ENCODE measurements at regions not wholly inside any gene's neighbourhood (a gene's known extent, or its start where the extent isn't known, plus 50 kb on each side); places are given as distances from the start of the nearest gene placed in this dataset.
A peak's percentile ranks its signal among the peaks of the same experiment; 100 is the strongest.

DNA sequence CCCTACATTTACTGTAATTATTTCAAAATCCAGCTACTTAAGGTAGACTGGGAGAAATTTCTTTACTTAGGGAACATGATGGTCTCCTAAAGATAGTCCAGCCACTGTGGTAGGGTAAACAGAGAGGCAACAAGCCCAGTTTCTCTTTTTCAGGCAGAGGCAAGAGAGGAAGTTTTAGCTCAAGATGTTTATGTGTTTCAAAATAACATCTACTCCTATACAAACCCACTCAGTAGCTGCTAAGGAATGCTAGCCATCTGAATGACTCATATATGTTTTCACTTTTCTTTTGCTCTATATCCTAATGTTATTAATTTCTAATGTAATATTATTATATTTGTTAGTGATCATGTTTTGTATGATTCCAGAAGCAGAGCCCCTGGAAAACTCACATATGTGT is 856.6 kb downstream of the PLA2G4A start:
- no peak for DNase-seq (ENCODE audit: insufficient read length, low spot score, missing footprints)
- Histone ChIP-seq H3K27ac (ENCODE audit: low read depth, low read length) (no peak overlapping the region), H3K27me3 (ENCODE audit: insufficient read depth, low read length) (no peaks in the 10 kb centered on the region), H2AFZ (ENCODE audit: low read length) (no peak overlapping the region), H3K4me3 (ENCODE audit: insufficient read depth, low read length) (no peak overlapping the region), H3K79me2 (ENCODE audit: insufficient read depth, low read length) (no peaks in the 10 kb centered on the region), H3K4me2 (ENCODE audit: insufficient read depth, low read length) (peak overlapping the region; percentile 9), H3K4me1 (ENCODE audit: insufficient read depth, low read length) (peaks cover 4% of the 10 kb centered on the region), H3K36me3 (ENCODE audit: insufficient read depth, low read length) (no peaks in the 10 kb centered on the region), H3K9me3 (ENCODE audit: low read depth, low read length) (no peaks in the 10 kb centered on the region), H4K20me1 (ENCODE audit: insufficient read depth, low read length) (no peaks in the 10 kb centered on the region)
- no peak for TF ChIP-seq CTCF (IDR thresholded peaks at IDR 0.05; ENCODE audit: extremely low read depth, low read depth, low read length)

DNA sequence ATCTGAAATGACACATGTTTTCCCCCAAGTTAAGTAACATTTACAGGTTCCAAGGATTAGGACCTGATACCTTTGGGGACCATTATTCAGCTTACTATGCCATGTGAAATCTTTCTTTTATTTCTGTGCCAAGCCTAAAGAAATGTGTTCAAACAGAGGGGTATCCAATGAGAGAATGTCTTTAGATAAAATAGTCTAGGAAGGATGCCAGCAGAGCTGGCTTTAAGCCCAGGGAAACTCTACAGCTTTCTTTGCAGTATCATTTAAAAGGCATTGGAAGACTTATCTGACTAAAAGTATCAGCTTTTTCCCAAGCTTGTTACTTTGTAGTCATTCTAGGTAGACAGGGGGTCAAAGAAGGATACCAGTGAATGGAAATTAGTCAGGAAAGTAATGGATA is 860.4 kb downstream of the PLA2G4A start:
- Histone ChIP-seq H3K27me3 (ENCODE audit: insufficient read depth, low read length) (no peaks in the 10 kb centered on the region), H4K20me1 (ENCODE audit: insufficient read depth, low read length) (no peaks in the 10 kb centered on the region), H3K27ac (ENCODE audit: low read depth, low read length) (no peak overlapping the region), H3K36me3 (ENCODE audit: insufficient read depth, low read length) (no peaks in the 10 kb centered on the region), H3K9me3 (ENCODE audit: low read depth, low read length) (no peaks in the 10 kb centered on the region), H2AFZ (ENCODE audit: low read length) (no peak overlapping the region), H3K79me2 (ENCODE audit: insufficient read depth, low read length) (no peaks in the 10 kb centered on the region), H3K4me2 (ENCODE audit: insufficient read depth, low read length) (no peak overlapping the region), H3K4me1 (ENCODE audit: insufficient read depth, low read length) (peaks cover 18% of the 10 kb centered on the region), H3K4me3 (ENCODE audit: insufficient read depth, low read length) (no peak overlapping the region)
- no peak for TF ChIP-seq CTCF (IDR thresholded peaks at IDR 0.05; ENCODE audit: extremely low read depth, low read depth, low read length)
- DNase-seq (ENCODE audit: insufficient read length, low spot score, missing footprints): no peak

GRCh38 chr1:187691439-187691838 is 862.7 kb downstream of the PLA2G4A start:
- Histone ChIP-seq H3K27me3 (ENCODE audit: insufficient read depth, low read length) (no peaks in the 10 kb centered on the region), H2AFZ (ENCODE audit: low read length) (no peak overlapping the region), H4K20me1 (ENCODE audit: insufficient read depth, low read length) (no peaks in the 10 kb centered on the region), H3K27ac (ENCODE audit: low read depth, low read length) (no peak overlapping the region), H3K79me2 (ENCODE audit: insufficient read depth, low read length) (no peaks in the 10 kb centered on the region), H3K36me3 (ENCODE audit: insufficient read depth, low read length) (no peaks in the 10 kb centered on the region), H3K4me3 (ENCODE audit: insufficient read depth, low read length) (no peak overlapping the region), H3K9me3 (ENCODE audit: low read depth, low read length) (no peaks in the 10 kb centered on the region), H3K4me2 (ENCODE audit: insufficient read depth, low read length) (no peak overlapping the region), H3K4me1 (ENCODE audit: insufficient read depth, low read length) (peaks cover 14% of the 10 kb centered on the region)
- TF ChIP-seq CTCF (IDR thresholded peaks at IDR 0.05; ENCODE audit: extremely low read depth, low read depth, low read length): no peak
- DNase-seq (ENCODE audit: insufficient read length, low spot score, missing footprints): peak; percentile 80

DNA sequence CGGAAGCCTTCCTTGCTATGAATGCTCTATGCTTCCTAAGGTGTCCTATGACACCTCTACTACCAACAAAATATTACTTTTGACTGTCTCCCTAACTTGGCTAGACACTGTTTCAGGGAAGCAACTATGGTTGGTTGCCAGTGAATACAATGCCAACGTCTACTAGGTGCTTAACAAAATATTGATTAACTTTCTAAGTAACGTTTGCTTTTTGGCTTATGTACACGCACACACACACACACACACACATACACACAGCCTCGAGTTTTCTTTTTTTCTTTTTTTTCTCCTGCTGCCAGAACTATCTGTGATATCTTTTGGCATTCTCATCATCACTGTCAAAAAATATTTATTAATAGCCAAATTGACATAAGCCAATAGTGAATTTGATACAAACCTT is 864.0 kb downstream of the PLA2G4A start:
- H3K4me3 ChIP-seq (ENCODE audit: insufficient read depth, low read length): no peak overlapping the region
- no peak overlapping the region for H3K4me2 ChIP-seq (ENCODE audit: insufficient read depth, low read length)
- H3K4me1 ChIP-seq (ENCODE audit: insufficient read depth, low read length): peaks cover 14% of the 10 kb centered on the region
- DNase-seq (ENCODE audit: insufficient read length, low spot score, missing footprints): no peak
- H3K27ac ChIP-seq (ENCODE audit: low read depth, low read length): no peak overlapping the region
- H3K79me2 ChIP-seq (ENCODE audit: insufficient read depth, low read length): no peaks in the 10 kb centered on the region
- H3K9me3 ChIP-seq (ENCODE audit: low read depth, low read length): no peaks in the 10 kb centered on the region
- H3K27me3 ChIP-seq (ENCODE audit: insufficient read depth, low read length): no peaks in the 10 kb centered on the region
- no peak overlapping the region for H2AFZ ChIP-seq (ENCODE audit: low read length)
- TF ChIP-seq CTCF (IDR thresholded peaks at IDR 0.05; ENCODE audit: extremely low read depth, low read depth, low read length): no peak
- no peaks in the 10 kb centered on the region for H3K36me3 ChIP-seq (ENCODE audit: insufficient read depth, low read length)
- no peaks in the 10 kb centered on the region for H4K20me1 ChIP-seq (ENCODE audit: insufficient read depth, low read length)
